HEK293 (cell line): ENCODE measurements at regions not wholly inside any gene's neighbourhood (a gene's known extent, or its start where the extent isn't known, plus 50 kb on each side); places are given as distances from the start of the nearest gene placed in this dataset.

Experiments used
- CTCF ChIA-PET: fragments of 350-600 bp; formaldehyde crosslinking; extraction: SDS; loops from one replicate; lab custom pipeline; 2021; ENCODE audit warnings: antibody characterized with exemption; lab: Yijun Ruan, JAX
- POLR2A ChIA-PET: fragments of 300-600 bp; formaldehyde crosslinking; extraction: SDS; loops from one replicate; lab custom pipeline; 2020; ENCODE audit warnings: antibody characterized with exemption, inconsistent platforms; lab: Yijun Ruan, JAX
- H3K27ac ChIP-seq: fragments of 200-500 bp; sonication (Bioruptor generic); 2 replicates; pipeline ENCODE4 v1.5.1; 2014; ENCODE audit warnings: low read depth, low read length, control low read depth, inconsistent platforms; ENCODE audit errors: extremely low read depth
- H3K36me3 ChIP-seq, 2 experiments: fragments of 200-500 bp in 1 of 2; sonication (Bioruptor generic) in 1 of 2; 1 replicate in 1 of 2; 2 replicates in 1 of 2; pipeline ENCODE4 v1.5.1; 2014 to 2017; ENCODE audit warnings: inconsistent platforms in 2 of 2, low read length in 2 of 2; ENCODE audit not compliant: control insufficient read depth in 2 of 2, insufficient read depth in 1 of 2
- H3K4me1 ChIP-seq: fragments of 200-500 bp; sonication (Bioruptor generic); 2 replicates; pipeline ENCODE4 v1.5.1; 2014; ENCODE audit warnings: mild to moderate bottlenecking, low read length, inconsistent platforms; ENCODE audit not compliant: control insufficient read depth, insufficient read depth
- H3K4me3 ChIP-seq: 2 replicates; pipeline ENCODE4 v1.5.1; 2011; ENCODE audit warnings: low read depth, mild to moderate bottlenecking, control low read depth, low read length, moderate library complexity
- H3K9me3 ChIP-seq: fragments of 200-500 bp; sonication (Bioruptor generic); 2 replicates; pipeline ENCODE4 v1.5.1; 2014; ENCODE audit warnings: low read depth, low read length, inconsistent platforms; ENCODE audit not compliant: control insufficient read depth, insufficient read depth
- GLIS1 ChIP-seq: fragments of 450-650 bp; formaldehyde crosslinking; IDR thresholded peaks from 2 replicates; pipeline ENCODE4 v1.5.1; 2016; ENCODE audit warnings: missing biosample characterization, missing genetic modification characterization
- GLIS2 ChIP-seq: fragments of 450-650 bp; formaldehyde crosslinking; IDR thresholded peaks from 2 replicates; pipeline ENCODE4 v1.5.1; 2016; ENCODE audit warnings: missing biosample characterization, missing genetic modification characterization
- KLF9 ChIP-seq: fragments of 450-650 bp; formaldehyde crosslinking; IDR thresholded peaks from 2 replicates; pipeline ENCODE4 v1.5.1; 2016; ENCODE audit warnings: missing biosample characterization, missing genetic modification characterization, low read depth
- ZBTB1 ChIP-seq: fragments of 450-650 bp; formaldehyde crosslinking; IDR thresholded peaks from 2 replicates; pipeline ENCODE4 v1.5.1; 2016; ENCODE audit warnings: missing biosample characterization, missing genetic modification characterization
- ZFP3 ChIP-seq: fragments of 450-650 bp; formaldehyde crosslinking; IDR thresholded peaks from 2 replicates; pipeline ENCODE4 v1.5.1; 2016; ENCODE audit warnings: low read depth, missing biosample characterization, missing genetic modification characterization
- ZFP69B ChIP-seq: fragments of 450-650 bp; formaldehyde crosslinking; IDR thresholded peaks from 2 replicates; pipeline ENCODE4 v1.5.1; 2016; ENCODE audit warnings: missing biosample characterization, missing genetic modification characterization
- ZNF10 ChIP-seq: fragments of 450-650 bp; formaldehyde crosslinking; IDR thresholded peaks from 2 replicates; pipeline ENCODE4 v1.5.1; 2017; ENCODE audit warnings: missing biosample characterization, missing genetic modification characterization
- ZNF112 ChIP-seq: fragments of 450-650 bp; formaldehyde crosslinking; IDR thresholded peaks from 2 replicates; pipeline ENCODE4 v1.5.0; 2017; ENCODE audit warnings: missing biosample characterization, missing genetic modification characterization
- ZNF114 ChIP-seq: fragments of 450-650 bp; formaldehyde crosslinking; IDR thresholded peaks from 2 replicates; pipeline ENCODE4 v1.5.0; 2017; ENCODE audit warnings: missing biosample characterization, missing genetic modification characterization
- ZNF211 ChIP-seq: fragments of 450-650 bp; formaldehyde crosslinking; IDR thresholded peaks from 2 replicates; pipeline ENCODE4 v1.5.1; 2016; ENCODE audit warnings: low read depth, missing biosample characterization, missing genetic modification characterization
- ZNF23 ChIP-seq: fragments of 450-650 bp; formaldehyde crosslinking; IDR thresholded peaks from 2 replicates; pipeline ENCODE4 v1.5.1; 2016; ENCODE audit warnings: missing biosample characterization, missing genetic modification characterization, borderline replicate concordance
- ZNF248 ChIP-seq: fragments of 450-650 bp; formaldehyde crosslinking; IDR thresholded peaks from 2 replicates; pipeline ENCODE4 v1.5.1; 2017; ENCODE audit warnings: missing biosample characterization, missing genetic modification characterization
- ZNF274 ChIP-seq, 2 experiments: fragments of 200-500 bp in 1 of 2; fragments of 450-650 bp in 1 of 2; sonication (Bioruptor generic) in 1 of 2; formaldehyde crosslinking in 1 of 2; IDR thresholded peaks; 2 replicates each; pipeline versions ENCODE4 v1.5.1 to v1.6.1; 2014 to 2016; ENCODE audit warnings: borderline replicate concordance in 1 of 2, inconsistent platforms in 1 of 2, low read length in 1 of 2, missing biosample characterization in 1 of 2, missing genetic modification characterization in 1 of 2
- ZNF341 ChIP-seq: fragments of 450-650 bp; formaldehyde crosslinking; IDR thresholded peaks from 2 replicates; pipeline ENCODE4; 2016; ENCODE audit warnings: low read depth, missing biosample characterization, missing genetic modification characterization
- ZNF394 ChIP-seq: fragments of 450-650 bp; formaldehyde crosslinking; IDR thresholded peaks from 2 replicates; pipeline ENCODE4 v1.5.1; 2016; ENCODE audit warnings: missing biosample characterization, missing genetic modification characterization, mild to moderate bottlenecking, moderate library complexity, borderline replicate concordance
- ZNF426 ChIP-seq: fragments of 450-650 bp; formaldehyde crosslinking; IDR thresholded peaks from 2 replicates; pipeline ENCODE4 v1.5.1; 2017; ENCODE audit warnings: missing biosample characterization, missing genetic modification characterization, mild to moderate bottlenecking, inconsistent platforms, moderate library complexity
- ZNF473 ChIP-seq: fragments of 450-650 bp; formaldehyde crosslinking; IDR thresholded peaks from 2 replicates; pipeline ENCODE4 v1.5.1; 2017; ENCODE audit warnings: missing biosample characterization, missing genetic modification characterization
- ZNF510 ChIP-seq: fragments of 450-650 bp; formaldehyde crosslinking; IDR thresholded peaks from 2 replicates; pipeline ENCODE4 v1.5.1; 2018; ENCODE audit warnings: mild to moderate bottlenecking, missing genetic modification characterization, missing biosample characterization; ENCODE audit not compliant: insufficient replicate concordance
- ZNF558 ChIP-seq: fragments of 450-650 bp; formaldehyde crosslinking; IDR thresholded peaks from 2 replicates; pipeline ENCODE4 v1.5.1; 2016; ENCODE audit warnings: missing biosample characterization, missing genetic modification characterization
- ZNF707 ChIP-seq: fragments of 450-650 bp; formaldehyde crosslinking; IDR thresholded peaks from 2 replicates; pipeline ENCODE4 v1.5.1; 2016; ENCODE audit warnings: missing biosample characterization, missing genetic modification characterization
- TF ChIP-seq, protein P1 (sequence below): fragments of 450-650 bp; formaldehyde crosslinking; IDR thresholded peaks from 2 replicates; pipeline ENCODE4 v1.5.1; 2017; ENCODE audit warnings: missing biosample characterization, missing genetic modification characterization
- TF ChIP-seq, protein P2 (sequence below): fragments of 450-650 bp; formaldehyde crosslinking; IDR thresholded peaks from 2 replicates; pipeline ENCODE4 v1.5.1; 2016; ENCODE audit warnings: missing biosample characterization, missing genetic modification characterization
- TF ChIP-seq, protein P3 (sequence below): fragments of 450-650 bp; formaldehyde crosslinking; conservative IDR thresholded peaks from 2 replicates; pipeline ENCODE4 v1.5.1; 2016; ENCODE audit warnings: low read depth, missing biosample characterization, missing genetic modification characterization
- TF ChIP-seq, protein P4 (sequence below): fragments of 450-650 bp; formaldehyde crosslinking; IDR thresholded peaks from 2 replicates; pipeline ENCODE4 v1.5.1; 2016; ENCODE audit warnings: missing biosample characterization, missing genetic modification characterization, borderline replicate concordance
- TF ChIP-seq, protein P5 (sequence below): fragments of 450-650 bp; formaldehyde crosslinking; IDR thresholded peaks from 2 replicates; pipeline ENCODE4 v1.5.1; 2017; ENCODE audit warnings: missing biosample characterization, missing genetic modification characterization

DNA sequence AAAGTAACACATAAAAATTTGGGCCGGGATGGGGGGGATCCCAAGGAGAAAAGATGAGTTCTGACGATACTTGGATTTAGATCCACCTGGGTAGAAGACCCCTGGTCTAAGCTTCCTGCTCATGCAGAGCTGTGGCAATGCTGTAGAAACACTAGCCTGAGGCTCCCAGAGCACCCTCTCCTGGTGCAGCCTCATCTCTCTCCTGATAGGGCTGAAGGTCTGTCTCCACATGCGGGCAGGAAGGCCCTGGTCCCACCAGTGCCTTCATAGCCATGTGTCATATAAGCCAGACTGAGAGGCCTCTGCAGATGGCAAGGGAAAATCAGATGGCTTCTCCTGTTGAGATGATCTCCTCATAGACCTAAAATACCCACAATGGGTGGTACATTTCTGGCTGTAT, 518.0 kb upstream of the ZFHX3 start:
- CTCF ChIA-PET = interaction anchor here (0.6 to 3.3 kb wide), 4 partner anchors 213 to 683 kb away, joined by 3 to 11 read pairs (median 7); no protein-coding TSS in a partner anchor

DNA sequence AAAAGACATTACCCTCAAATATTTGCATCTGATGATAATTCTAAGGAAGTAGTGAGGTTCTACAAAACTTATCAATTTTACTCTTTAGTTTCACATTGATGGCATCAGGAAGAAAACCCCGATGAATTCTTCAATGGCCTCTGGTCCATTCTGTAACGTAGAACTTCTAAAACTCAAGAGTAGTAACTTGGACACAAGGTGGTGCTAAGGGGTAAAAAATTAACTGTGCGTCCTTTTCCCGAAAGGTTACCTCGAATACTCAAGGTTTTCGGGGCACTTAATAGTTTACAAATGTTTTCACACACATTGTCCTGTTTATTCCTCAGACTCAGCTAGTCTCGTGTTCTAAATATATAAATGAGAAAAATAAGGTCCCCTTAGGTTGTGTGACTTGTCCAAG, 517.3 kb upstream of the ZFHX3 start:
- Histone ChIP-seq H3K4me3 (no peak overlapping the region), H3K4me1 (no peaks in the 10 kb centered on the region), H3K36me3 (no peaks in the 10 kb centered on the region), H3K27ac (no peak overlapping the region), H3K9me3 (no peaks in the 10 kb centered on the region)
- CTCF ChIA-PET = interaction anchor here (0.7 to 3.3 kb wide), 4 partner anchors 85 to 391 kb away, joined by 4 to 11 read pairs (median 6); no protein-coding TSS in a partner anchor
- POLR2A ChIA-PET = no interaction called here
- no peak for TF ChIP-seq ZNF114
- TF ChIP-seq, protein P1, sequence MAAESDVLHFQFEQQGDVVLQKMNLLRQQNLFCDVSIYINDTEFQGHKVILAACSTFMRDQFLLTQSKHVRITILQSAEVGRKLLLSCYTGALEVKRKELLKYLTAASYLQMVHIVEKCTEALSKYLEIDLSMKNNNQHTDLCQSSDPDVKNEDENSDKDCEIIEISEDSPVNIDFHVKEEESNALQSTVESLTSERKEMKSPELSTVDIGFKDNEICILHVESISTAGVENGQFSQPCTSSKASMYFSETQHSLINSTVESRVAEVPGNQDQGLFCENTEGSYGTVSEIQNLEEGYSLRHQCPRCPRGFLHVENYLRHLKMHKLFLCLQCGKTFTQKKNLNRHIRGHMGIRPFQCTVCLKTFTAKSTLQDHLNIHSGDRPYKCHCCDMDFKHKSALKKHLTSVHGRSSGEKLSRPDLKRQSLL (tag by site-specific recombination) = no peak
- TF ChIP-seq ZNF274 (IDR thresholded peaks at IDR 0.05; ENCODE audit: low read length) = no peak
- TF ChIP-seq ZNF274 (tag by site-specific recombination; IDR thresholded peaks at IDR 0.05; ENCODE audit: borderline replicate concordance) = no peak
- no peak for TF ChIP-seq ZNF211 (tag by site-specific recombination)
- TF ChIP-seq, protein P2, sequence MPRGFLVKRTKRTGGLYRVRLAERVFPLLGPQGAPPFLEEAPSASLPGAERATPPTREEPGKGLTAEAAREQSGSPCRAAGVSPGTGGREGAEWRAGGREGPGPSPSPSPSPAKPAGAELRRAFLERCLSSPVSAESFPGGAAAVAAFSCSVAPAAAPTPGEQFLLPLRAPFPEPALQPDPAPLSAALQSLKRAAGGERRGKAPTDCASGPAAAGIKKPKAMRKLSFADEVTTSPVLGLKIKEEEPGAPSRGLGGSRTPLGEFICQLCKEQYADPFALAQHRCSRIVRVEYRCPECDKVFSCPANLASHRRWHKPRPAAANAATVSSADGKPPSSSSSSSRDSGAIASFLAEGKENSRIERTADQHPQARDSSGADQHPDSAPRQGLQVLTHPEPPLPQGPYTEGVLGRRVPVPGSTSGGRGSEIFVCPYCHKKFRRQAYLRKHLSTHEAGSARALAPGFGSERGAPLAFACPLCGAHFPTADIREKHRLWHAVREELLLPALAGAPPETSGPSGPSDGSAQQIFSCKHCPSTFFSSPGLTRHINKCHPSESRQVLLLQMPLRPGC (tag by site-specific recombination) = no peak
- no peak for TF ChIP-seq ZNF426
- no peak for TF ChIP-seq ZNF558 (tag by site-specific recombination)
- no peak for TF ChIP-seq GLIS2 (tag by site-specific recombination)
- no peak for TF ChIP-seq GLIS1 (tag by site-specific recombination)
- TF ChIP-seq ZNF707 (tag by site-specific recombination) = no peak
- TF ChIP-seq, protein P3, sequence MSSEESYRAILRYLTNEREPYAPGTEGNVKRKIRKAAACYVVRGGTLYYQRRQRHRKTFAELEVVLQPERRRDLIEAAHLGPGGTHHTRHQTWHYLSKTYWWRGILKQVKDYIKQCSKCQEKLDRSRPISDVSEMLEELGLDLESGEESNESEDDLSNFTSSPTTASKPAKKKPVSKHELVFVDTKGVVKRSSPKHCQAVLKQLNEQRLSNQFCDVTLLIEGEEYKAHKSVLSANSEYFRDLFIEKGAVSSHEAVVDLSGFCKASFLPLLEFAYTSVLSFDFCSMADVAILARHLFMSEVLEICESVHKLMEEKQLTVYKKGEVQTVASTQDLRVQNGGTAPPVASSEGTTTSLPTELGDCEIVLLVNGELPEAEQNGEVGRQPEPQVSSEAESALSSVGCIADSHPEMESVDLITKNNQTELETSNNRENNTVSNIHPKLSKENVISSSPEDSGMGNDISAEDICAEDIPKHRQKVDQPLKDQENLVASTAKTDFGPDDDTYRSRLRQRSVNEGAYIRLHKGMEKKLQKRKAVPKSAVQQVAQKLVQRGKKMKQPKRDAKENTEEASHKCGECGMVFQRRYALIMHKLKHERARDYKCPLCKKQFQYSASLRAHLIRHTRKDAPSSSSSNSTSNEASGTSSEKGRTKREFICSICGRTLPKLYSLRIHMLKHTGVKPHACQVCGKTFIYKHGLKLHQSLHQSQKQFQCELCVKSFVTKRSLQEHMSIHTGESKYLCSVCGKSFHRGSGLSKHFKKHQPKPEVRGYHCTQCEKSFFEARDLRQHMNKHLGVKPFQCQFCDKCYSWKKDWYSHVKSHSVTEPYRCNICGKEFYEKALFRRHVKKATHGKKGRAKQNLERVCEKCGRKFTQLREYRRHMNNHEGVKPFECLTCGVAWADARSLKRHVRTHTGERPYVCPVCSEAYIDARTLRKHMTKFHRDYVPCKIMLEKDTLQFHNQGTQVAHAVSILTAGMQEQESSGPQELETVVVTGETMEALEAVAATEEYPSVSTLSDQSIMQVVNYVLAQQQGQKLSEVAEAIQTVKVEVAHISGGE (tag by site-specific recombination) = no peak
- TF ChIP-seq ZNF510 (tag by site-specific recombination) = no peak
- no peak for TF ChIP-seq ZFP69B (tag by site-specific recombination)
- TF ChIP-seq ZFP3 (tag by site-specific recombination) = no peak
- TF ChIP-seq ZNF23 (tag by site-specific recombination) = no peak

More for the DNA sequence above, 518.0 kb upstream of the ZFHX3 start:
- no peaks in the 10 kb centered on the region for H3K9me3 ChIP-seq
- TF ChIP-seq ZBTB1 (no peak), ZNF341 (tag by site-specific recombination) (no peak), ZNF248 (tag by site-specific recombination) (no peak), ZNF473 (tag by site-specific recombination) (no peak), KLF9 (tag by site-specific recombination) (no peak), ZNF112 (no peak), ZNF23 (tag by site-specific recombination) (no peak), ZNF10 (tag by site-specific recombination) (no peak), ZNF394 (no peak)
- TF ChIP-seq, protein P4, sequence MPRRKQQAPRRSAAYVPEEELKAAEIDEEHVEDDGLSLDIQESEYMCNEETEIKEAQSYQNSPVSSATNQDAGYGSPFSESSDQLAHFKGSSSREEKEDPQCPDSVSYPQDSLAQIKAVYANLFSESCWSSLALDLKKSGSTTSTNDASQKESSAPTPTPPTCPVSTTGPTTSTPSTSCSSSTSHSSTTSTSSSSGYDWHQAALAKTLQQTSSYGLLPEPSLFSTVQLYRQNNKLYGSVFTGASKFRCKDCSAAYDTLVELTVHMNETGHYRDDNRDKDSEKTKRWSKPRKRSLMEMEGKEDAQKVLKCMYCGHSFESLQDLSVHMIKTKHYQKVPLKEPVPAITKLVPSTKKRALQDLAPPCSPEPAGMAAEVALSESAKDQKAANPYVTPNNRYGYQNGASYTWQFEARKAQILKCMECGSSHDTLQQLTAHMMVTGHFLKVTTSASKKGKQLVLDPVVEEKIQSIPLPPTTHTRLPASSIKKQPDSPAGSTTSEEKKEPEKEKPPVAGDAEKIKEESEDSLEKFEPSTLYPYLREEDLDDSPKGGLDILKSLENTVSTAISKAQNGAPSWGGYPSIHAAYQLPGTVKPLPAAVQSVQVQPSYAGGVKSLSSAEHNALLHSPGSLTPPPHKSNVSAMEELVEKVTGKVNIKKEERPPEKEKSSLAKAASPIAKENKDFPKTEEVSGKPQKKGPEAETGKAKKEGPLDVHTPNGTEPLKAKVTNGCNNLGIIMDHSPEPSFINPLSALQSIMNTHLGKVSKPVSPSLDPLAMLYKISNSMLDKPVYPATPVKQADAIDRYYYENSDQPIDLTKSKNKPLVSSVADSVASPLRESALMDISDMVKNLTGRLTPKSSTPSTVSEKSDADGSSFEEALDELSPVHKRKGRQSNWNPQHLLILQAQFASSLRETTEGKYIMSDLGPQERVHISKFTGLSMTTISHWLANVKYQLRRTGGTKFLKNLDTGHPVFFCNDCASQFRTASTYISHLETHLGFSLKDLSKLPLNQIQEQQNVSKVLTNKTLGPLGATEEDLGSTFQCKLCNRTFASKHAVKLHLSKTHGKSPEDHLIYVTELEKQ (tag by site-specific recombination) = no peak
- TF ChIP-seq, protein P5, sequence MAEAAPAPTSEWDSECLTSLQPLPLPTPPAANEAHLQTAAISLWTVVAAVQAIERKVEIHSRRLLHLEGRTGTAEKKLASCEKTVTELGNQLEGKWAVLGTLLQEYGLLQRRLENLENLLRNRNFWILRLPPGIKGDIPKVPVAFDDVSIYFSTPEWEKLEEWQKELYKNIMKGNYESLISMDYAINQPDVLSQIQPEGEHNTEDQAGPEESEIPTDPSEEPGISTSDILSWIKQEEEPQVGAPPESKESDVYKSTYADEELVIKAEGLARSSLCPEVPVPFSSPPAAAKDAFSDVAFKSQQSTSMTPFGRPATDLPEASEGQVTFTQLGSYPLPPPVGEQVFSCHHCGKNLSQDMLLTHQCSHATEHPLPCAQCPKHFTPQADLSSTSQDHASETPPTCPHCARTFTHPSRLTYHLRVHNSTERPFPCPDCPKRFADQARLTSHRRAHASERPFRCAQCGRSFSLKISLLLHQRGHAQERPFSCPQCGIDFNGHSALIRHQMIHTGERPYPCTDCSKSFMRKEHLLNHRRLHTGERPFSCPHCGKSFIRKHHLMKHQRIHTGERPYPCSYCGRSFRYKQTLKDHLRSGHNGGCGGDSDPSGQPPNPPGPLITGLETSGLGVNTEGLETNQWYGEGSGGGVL (tag by site-specific recombination) = no peak
- POLR2A ChIA-PET = interaction anchor here (0.6 kb wide), 1 partner anchor 41 kb away, joined by 3 read pairs; no protein-coding TSS in a partner anchor
- no peaks in the 10 kb centered on the region for H3K36me3 ChIP-seq
- H3K4me3 ChIP-seq = no peak overlapping the region
- H3K4me1 ChIP-seq = no peaks in the 10 kb centered on the region
- no peak overlapping the region for H3K27ac ChIP-seq
